SJSA1 (cell line): ENCODE measurements at regions not wholly inside any gene's neighbourhood (a gene's known extent, or its start where the extent isn't known, plus 50 kb on each side); places are given as distances from the start of the nearest gene placed in this dataset.

ENCODE experiments used
- DNase-seq, 2 experiments: peaks; one replicate each; pipeline ENCODE4 v3.0.0-alpha.2; 2015 to 2020; ENCODE audit warnings: low spot score in 2 of 2, low read depth in 1 of 2
- H3K27ac ChIP-seq: fragments of 250-450 bp; sonication (Bioruptor Pico); 2 replicates; pipeline ENCODE4 v1.5.1; 2020; ENCODE audit warnings: mild to moderate bottlenecking, moderate library complexity
- H3K27me3 ChIP-seq: fragments of 250-450 bp; sonication (Bioruptor Pico); replicated peaks from 2 replicates; pipeline ENCODE4 v1.5.1; 2020; ENCODE audit warnings: mild to moderate bottlenecking, moderate library complexity
- H3K36me3 ChIP-seq: fragments of 250-450 bp; sonication (Bioruptor Pico); 2 replicates; pipeline ENCODE4 v1.5.1; 2020; ENCODE audit warnings: mild to moderate bottlenecking
- H3K4me1 ChIP-seq: fragments of 250-450 bp; sonication (Bioruptor Pico); replicated peaks from 2 replicates; pipeline ENCODE4 v1.6.1; 2021; ENCODE audit warnings: mild to moderate bottlenecking
- H3K4me3 ChIP-seq: fragments of 250-450 bp; sonication (Bioruptor Pico); 2 replicates; pipeline ENCODE4 v1.5.1; 2020; ENCODE audit warnings: mild to moderate bottlenecking
- H3K9me3 ChIP-seq: fragments of 250-450 bp; sonication (Bioruptor Pico); replicated peaks from 2 replicates; pipeline ENCODE4 v1.5.1; 2020; ENCODE audit warnings: mild to moderate bottlenecking

DNA sequence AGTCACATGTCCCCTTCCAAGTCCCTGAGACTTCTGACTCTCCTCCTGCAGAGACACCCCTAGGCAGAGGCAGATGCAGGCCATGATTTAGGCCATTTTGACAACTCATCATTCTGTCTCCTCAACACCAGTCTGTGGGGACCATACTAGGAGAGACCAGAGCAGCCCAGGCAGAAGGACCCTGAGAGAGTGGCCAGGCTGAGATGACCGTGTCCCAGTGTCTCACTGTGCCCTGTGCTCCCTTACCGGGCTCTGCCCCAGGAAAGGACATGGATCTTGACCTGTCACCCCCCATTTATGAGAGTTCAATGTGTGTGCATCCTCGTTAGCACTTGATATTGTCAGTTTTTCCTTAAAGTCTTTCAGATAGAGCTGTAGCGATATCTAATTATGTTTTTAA lies 52.4 kb upstream of the IGLL5 start:
- Histone ChIP-seq H3K9me3 (no peaks in the 10 kb centered on the region), H3K36me3 (no peaks in the 10 kb centered on the region; the same call in 1 of the 2 replicates)

DNA sequence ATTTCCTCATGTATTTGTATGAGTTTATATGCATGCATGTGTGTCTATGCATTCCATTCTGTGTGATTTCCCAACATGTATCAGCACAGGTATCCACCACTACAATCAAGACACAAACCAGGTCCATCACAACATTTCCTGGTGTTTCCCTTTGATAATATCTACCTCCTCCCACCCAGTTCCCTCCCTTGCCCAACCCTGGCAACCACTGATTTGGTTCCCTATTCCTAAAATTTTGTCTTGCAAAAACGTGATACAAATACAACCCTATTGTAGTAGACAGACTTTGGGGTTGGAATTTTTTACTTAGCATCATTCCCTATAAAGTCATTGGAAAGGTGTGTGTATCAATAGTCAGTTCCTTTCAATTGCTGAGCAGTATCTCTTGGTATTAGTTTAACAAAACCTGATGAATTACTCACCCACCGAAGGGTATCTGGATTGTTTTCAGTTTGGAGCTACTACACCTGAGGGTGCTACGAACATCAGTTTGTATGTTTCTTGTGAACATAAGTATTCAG lies 51.8 kb upstream of the IGLL5 start:
- DNase-seq = peak in 1 of 2 experiments; percentile 15
- H3K4me3 ChIP-seq = no peak overlapping the region
- no peaks in the 10 kb centered on the region; the same call in 1 of the 2 replicates for H3K36me3 ChIP-seq
- H3K9me3 ChIP-seq = no peaks in the 10 kb centered on the region
- peaks cover 22% of the 10 kb centered on the region; the same call in 1 of the 2 replicates for H3K27me3 ChIP-seq
- H3K4me1 ChIP-seq = no peaks in the 10 kb centered on the region
- no peak overlapping the region for H3K27ac ChIP-seq

More for the DNA sequence above, 52.4 kb upstream of the IGLL5 start:
- H3K4me1 ChIP-seq = no peaks in the 10 kb centered on the region
- no peak overlapping the region for H3K27ac ChIP-seq
- DNase-seq = peak in 1 of 2 experiments; percentile 29
- peaks cover 23% of the 10 kb centered on the region; the same call in 1 of the 2 replicates for H3K27me3 ChIP-seq
- H3K4me3 ChIP-seq = no peak overlapping the region

DNA sequence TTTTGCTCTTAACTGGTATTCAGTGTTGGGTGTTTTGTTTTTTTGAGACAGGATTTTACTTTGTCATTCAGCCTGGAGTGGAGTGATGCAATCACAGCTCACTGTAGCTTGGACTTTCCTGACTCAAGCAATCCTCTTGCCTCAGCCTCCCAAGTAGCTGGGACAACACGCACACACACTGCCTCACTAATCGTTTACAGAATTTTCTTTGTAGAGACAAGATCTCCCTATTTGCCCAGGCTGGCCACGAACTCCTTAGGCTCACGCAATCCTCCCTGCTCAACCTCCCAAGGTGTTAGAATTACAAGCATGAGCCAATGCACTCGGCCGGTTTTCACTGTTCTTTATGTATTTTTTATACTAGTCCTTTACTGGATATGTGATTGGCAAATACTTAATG lies 51.0 kb upstream of the IGLL5 start:
- Histone ChIP-seq H3K9me3 (no peaks in the 10 kb centered on the region), H3K36me3 (no peaks in the 10 kb centered on the region; the same call in 1 of the 2 replicates), H3K4me1 (no peaks in the 10 kb centered on the region), H3K27ac (no peak overlapping the region), H3K27me3 (peaks cover 18% of the 10 kb centered on the region; the same call in 1 of the 2 replicates), H3K4me3 (no peak overlapping the region)
- peak in 1 of 2 experiments; percentile 28 for DNase-seq
